Hypothalamus (tissue), 51 donors: ENCODE measurements at regions not wholly inside any gene's neighbourhood (a gene's known extent, or its start where the extent isn't known, plus 50 kb on each side); places are given as distances from the start of the nearest gene placed in this dataset.
A peak's percentile ranks its signal among the peaks of the same experiment; 100 is the strongest.
"Not testable (repeated sequence)": the region's sequence is repeated elsewhere in the genome, so short reads cannot be mapped to it uniquely, and the experiment has no call there.

Source experiments
- DNase-seq, 51 donors: peaks; one replicate each; lab custom pipeline; 2025; lab: John Stamatoyannopoulos, UW

DNA sequence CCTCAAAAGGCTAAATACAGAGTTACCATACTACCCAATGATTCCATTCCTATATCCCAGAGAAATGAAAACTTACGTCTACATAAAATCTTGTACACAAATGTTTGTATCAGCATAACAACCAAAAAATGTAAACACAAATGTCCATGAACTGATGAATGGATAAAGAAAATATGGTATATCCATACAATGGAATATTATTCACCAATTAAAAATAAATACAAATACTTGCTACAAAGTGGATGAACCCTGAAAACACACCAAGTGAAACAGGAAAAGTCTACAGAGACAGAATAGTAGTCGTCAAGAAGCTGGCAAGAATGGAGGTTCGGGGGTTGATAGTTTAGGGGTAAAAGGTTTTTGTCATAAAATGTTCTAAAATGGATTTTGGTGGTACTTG, 54.0 kb upstream of the ANKRD28 start:
- no peak for DNase-seq

DNA sequence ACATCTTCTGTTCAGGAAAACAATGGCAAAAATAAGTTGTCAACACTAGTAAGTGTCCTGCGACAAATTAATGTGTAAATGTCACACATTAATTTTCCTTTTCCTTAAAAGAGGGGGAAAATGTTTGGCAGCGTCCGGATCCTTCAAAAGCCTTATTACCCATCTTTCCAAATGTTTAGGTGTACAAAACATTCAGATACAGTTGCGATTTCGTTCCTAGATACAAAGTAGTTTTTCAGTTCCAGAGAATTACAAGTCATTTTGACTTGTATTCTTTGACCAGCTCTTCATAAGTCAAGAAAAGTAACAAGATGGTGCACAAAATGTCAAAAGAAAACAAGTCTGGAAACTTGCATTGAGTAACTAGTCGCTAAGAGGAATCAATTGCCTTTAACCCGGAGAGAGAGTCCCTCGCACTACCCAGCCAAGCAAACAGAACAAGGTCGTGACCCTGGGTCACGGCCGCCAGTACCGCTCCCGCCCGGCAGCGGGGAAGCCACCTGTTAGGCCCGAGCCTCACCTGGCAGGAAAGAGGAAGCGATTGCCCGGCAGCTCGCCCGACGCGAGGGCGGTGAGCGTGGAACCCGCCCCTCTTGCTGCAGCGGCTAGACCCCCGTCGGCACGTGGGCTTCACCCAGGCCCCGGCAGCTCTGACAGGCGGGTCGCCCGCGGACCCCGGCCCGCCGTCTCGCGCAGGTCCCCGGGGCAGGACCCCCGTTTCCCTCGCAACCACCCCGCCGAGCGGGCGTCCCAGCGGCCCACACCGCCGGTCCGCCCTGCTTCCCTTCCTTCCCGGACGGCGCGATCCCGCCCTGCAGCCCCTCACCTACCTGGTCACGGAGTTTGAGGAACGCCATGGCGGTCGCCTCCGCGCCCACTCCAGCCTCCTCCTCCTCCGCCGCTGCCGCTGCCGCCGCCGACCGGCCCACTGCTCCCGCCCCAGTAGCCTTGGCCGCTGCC, 61.0 kb upstream of the ANKRD28 start:
- DNase-seq: peak in 23 of 51 donors; percentile 2 to 55 (median 22)

DNA sequence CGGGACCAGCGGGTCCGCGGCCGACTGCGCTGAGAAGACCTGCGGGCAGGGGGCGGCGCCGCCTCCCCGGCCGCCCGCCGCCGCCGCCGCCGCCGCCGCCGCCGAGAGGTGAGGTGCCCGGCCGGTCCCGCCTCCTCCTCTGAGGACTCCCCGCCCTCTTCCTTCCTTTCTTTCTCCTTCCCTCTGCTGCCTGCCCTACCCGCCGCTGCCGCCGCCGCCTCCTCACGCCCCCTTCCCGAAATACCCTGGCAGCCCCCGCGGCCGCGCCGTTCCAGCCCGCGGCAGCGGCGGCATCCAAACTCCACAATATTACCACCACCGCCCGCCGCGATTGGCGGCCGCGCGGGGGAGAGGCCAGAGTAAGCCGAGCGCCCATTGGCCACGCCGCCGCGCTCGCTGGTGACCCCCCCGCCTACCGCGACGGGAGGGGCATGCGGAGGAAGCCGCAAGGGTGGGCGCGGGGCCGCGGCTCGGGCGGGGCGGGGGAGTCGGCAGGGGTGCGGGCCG, 61.8 kb upstream of the ANKRD28 start:
- peak; percentile 9 to 89 (median 75) for DNase-seq

DNA sequence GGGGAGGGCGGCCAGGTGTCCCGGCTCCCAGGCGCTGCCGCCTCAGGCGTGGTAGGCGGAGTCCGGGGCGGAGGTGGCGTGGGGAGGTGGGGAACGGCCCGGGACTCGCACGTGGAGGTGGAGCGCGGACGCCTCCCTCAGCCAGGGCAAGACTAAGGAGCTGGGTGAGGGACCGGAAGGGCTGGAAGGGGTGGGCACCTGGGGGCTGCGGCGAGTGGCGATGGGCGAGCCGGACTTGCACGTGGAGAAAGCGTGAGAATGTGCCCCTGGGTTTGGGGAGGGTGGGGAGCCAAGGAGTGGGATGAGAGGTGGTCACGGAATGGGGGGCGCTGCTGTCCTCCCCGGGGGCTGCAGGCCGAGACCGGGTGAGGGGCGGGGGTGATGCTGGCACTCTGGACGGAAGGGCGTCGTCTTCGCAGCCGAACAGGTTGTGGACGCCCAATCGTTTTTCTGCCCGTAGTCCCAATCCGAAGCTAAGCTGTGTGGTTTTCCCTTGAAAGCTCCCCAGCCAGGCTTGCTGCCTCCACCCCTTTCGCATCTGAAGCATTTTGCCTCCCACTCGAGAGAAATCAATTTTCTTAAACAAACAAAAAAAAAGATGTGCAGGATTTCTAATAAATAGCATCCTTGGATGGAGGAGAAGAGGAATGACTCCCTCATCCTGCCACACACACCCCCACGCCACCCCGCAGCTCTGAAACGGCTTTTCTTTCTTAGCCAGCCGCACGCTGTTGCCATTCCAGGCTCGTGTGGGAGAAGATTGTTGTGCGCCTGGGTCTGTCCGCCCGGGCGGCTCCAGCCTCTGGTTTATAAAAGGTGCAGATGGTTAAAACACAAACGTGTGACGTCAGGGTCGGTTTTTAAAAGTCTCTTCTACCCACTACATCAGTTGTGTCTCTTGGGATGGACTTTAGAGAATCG, 62.5 kb upstream of the ANKRD28 start:
- peak in 46 of 51 donors; percentile 3 to 84 (median 48) for DNase-seq

DNA sequence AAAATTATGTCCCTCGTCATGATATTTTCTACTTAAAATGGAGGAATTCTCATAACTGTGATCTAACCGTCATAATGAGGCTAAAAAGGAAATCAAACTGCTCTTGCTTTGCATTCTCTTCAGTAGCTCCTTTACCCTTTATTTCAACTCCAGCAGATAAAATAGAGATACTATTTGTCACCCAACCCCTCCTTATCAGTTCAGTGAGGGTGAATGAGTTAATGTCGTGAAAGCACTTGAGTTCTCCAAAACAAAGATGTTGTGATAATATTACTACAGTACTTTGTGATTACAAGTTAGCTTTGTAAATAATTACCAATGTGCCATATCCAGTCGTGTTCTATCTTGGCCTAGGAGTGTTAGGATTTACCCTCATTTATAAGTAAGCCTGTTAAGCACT, 63.4 kb upstream of the ANKRD28 start:
- no peak for DNase-seq

DNA sequence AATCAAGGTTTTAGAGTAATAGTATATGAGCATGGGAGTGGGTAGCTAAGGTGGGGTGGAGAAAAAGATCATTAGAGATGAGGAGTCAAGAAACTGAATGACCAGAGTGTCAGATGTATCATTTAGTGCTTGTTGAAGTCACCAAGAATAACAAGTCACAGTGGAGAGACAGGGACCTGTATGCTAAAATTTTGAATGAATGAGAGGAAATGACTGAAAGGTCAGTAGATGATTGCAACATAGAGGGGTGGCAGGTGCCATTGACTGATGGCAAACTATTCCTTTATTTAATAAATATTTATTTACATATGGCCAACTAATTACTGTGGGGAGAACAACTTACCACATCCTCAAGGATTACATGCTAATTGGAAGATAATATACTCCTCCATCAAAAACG, 75.0 kb upstream of the ANKRD28 start:
- DNase-seq: no peak

DNA sequence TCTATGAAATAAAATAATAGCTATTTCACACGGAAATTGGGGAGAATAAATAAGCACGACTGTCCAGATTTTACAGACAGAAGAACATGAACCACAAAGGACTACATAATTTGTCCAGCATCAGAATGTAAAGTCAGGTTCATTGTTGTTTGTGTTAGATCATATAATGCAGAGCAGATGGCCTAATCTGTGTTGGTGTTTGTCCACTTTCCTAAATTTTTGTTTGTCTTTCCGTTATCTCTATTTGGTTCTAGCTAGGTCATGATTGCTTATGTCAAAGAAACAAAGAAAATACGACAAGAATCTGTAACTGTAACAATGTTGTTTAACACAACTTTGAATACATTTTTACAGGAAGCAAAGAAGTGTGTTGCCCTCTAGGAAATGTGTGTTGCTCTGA, 75.6 kb upstream of the ANKRD28 start:
- no peak for DNase-seq

DNA sequence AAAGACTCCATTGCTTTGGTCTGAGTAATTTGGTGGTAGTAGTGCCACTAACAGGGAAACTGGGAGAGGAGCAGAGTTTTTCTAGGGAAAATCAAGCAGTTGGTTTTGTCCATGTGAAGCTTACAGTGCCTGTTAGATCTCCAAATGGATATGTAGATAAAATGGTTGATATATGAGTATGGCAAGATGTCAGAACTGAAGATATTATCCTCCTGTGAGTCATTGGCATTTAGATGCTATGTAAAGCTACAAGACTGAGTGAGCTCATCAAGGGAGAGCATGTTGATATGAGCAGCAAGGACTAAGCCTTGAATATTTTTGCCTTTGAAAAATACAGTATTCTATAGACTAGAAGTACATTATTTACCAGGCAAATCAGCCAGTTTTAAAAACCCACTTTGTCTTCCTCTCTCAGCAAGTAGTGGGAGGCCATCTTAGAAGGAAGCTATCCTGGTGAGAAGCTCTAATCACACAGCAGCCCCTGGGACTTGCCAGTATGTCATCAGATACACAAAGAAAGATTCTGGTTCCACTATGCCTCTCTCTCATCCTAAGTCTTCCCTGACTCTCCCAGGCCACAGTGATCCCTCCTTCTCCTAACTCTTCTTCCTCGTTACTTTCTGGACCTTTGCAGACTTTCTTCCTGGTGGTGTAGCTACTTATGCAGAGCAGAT, 77.4 kb upstream of the ANKRD28 start:
- DNase-seq: no peak

DNA sequence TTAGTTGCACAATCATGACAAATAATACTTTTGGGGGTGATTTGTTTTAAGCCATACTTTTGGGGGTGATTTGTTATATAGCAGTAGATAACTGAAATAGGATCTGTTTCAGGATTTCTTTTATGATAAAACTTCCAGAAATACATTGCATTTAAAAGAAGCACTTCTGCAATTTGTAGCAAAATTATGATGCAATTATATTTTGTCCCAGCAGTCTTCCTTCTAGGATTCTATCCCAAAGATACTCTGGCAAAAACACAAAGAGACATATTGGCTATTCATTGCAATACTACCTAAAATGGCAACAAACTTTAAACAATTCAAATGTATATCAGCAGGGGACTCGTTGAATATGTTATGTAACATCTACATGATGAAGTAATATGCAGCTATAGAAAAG, 78.9 kb upstream of the ANKRD28 start:
- no peak for DNase-seq

DNA sequence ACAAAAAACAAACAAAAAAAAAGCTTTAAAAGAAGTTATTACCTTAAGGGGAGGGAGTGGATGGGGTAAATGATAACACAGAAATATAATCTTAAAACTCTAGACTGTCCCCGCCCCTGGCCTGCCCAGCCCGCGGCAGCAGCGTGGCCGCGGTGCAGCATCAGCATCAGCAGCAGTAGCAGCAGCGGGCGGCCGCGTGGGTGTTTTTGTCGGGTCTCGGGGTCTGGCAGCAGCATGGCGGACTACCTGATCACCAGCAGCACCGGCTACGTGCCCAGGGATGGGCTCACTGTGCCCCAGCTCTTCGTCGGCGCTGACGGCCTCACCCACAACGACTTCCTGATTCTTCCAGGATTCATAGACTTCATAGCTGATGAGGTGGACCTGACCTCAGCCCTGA, 80.0 kb upstream of the ANKRD28 start:
- DNase-seq: no peak

DNA sequence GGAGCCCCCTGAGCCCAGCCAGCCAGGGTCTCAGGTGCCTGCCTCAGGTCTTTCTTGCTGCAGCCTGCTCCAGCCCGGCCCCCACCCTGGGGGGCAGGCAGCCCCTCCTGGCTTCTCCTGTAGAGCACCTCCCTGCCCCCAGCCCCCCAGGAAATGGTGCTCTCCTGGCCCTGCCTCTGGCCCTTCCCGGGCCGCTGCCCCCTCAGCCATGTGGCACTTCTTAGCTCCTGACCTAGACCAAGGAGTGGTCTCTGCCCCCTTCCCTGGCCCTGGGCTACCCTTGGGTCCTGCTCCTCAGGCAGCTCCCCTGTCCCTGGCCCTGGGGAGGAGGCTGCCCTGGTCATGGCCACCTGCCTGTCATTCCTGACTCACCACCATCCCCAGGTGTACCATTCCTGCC, 82.0 kb upstream of the ANKRD28 start:
- DNase-seq: not testable (repeated sequence)

DNA sequence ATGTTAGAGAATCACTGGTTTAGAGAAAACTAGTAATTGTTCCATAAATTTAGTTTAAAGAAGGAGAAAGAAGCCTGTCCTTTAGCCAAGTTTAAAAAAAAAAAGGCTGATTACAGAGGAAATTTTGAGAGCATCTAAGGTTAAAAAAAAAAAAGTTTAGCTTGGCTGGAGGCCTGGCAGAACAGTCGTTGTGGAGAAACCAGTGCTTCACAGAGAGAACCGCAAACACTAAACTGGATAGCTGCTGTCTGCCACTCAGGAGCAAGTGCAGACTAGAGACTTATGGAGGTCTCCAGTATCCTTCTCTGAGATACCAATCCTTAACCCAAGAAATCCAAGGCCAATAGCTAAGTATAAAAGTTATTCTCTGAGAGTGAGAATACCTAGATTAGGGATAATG, 84.8 kb upstream of the ANKRD28 start:
- no peak for DNase-seq

DNA sequence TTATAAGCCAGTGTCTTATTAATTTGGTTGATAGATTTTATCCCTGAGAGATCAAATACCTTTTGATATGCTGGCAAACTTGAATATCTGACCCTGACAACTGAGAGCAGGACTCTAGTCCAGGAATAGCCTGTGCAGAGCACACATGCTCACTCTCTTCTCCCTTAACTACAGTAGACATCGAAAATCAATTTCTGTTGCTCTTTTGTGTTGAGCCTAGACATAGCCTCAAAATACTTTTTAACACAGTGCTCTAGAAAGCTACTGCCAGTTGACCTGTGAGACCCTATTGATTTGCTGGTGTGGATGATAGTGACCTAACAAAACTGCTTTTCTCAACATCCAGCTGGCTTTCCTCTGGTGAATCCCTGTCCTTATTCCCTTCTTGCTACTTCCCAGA, 86.4 kb upstream of the ANKRD28 start:
- no peak for DNase-seq

DNA sequence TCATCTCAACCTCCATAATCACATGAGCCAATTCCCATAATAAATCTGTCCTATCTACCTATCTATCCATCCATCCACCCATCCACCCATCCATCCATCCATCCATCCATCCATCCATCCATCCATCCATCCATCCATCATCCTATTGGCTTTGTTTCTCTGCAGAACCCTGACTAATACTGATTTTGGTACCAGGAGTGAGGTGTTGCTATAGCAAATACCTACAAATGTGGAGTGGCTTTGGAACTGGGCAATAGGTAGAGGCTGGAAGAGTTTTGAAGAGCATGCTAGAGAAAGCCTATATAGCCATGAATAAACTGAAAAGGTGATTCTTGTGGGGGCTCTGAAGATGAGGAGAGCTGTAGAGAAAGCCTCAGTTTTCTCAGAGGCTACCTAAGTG, 88.7 kb upstream of the ANKRD28 start:
- DNase-seq: no peak

DNA sequence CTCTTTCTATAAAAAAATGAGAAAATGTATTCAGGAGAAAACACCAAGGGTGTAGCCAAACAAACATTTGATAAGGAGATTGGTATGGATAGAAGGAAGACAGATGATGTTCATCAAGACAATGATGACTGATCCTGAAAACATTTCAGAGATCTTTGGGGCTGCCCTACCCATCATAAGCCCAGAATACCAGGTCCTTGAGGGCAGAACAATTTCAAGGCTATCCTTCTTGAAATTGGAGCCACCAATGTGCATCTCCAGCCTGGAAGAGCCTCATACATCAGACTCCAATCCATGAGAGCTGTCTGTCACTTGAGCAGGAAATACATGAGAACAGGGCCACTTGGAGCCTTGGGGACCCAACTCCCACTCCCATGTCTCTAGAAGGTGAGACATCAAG, 89.5 kb upstream of the ANKRD28 start:
- DNase-seq: no peak

DNA sequence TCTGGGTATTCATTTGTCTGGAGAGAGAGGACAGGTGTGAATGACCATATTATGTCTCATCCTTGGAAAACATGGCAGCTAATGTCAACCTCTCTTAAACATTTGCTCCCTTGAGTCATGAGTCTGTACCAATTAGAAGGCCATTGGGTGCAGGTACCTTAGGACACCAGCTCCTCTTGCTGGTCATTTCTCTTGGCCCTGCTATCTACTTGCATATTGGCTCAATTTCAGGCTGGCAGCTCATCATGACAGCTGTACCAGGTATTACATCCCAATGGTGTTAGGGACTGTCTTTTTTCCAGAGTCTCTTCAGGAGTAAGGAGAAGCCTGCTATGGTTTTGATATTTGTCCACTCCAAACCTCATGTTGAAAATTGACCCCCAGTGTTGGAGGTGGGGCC, 92.2 kb upstream of the ANKRD28 start:
- DNase-seq: no peak

DNA sequence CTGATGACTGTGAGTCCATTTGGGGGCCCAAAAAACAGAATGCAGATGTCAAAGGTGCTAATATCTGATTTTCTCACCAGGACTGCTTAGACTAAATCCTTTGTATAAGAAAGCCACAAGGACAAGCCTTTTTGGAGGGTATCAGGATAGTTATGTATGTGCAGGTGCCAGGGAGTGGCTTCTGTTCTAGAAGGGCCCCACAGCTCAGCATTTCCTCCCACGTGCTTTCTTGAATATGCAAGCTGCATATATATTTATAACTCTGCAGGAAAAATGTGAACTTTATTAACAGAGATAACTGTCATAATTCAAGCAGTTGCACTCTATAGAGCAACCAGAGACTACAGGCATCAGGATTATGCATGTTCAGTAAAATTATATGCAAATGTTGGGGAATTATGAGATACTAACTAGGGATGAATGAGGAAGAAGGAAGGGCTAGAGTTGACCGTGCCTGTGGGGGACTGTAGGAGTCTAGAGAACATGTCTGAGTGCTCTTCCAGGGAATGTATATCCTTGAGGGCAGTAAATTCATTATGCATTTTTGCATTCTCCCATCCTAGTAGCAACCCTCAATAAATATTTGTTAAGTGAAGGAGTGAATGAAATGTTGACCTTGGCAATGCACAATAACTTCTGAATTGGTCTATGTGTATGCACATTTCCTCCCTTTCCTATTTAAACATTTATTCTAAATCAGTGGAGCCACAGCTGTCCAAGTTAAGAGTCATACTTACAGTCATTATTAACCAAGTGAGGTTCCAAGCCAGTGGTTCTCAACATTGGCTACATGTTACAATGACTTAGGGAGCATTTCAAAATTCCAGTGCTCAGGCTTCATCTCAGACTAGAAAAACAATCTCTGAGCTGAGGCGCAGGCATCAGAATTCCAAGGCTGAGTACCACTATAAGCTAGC, 94.8 kb upstream of the ANKRD28 start:
- DNase-seq: peak in 1 of 51 donors; percentile 40

DNA sequence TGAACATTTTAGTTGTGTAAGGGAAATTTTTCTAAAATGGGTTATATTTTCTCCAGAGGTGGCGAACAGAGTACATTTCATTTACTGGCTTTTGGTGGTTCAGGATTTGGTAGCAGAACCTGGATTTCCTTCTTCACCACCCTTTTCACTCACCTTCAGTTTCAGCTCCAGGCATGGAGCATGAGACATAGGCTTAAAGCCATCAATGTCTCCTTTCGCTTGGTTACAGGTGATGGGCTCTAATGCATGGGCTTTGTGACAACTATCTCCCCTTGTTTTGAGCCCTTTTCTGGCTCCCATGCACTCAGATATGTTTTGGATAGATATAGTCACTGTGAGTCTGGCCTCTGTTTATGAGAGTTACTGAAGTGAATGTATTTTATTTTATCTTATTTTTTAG, 96.6 kb upstream of the ANKRD28 start:
- no peak for DNase-seq

DNA sequence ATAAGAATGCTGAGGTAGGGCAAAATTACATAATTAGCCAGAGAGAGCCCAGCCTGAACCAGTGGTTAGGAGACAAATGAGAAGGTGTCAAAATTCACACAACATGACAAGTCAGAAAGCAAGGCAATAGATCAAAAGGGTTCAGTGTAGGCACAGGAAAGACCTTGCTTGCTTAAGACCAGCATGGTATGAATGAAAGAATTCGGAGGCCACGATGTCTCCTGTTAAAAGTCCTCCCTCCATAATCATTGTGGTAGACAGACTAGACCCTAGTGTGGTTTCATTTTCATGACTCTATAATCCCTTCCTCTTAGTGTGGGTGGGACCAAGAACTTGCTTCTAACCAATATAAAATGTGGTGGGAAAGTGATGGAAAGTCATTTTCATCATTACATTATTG, 98.7 kb upstream of the ANKRD28 start:
- DNase-seq: no peak

DNA sequence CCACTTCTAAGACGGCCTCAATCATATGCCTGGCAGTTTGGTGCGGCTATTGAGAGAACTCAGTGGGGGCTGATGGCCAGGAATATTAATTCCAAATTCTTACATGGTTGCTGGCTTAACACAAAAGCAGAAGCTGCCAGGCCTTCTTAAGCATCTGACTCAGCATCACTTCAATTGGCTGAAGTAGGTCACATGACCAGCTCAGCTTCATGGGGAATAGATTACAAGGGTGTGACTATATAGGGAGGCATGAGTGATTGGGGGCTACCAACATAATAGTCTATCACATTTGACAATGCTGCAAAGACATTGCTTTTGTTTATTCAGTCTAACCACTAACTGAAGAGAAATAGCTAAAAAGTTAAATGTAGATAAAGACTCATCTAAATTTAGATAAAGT, 101.6 kb upstream of the ANKRD28 start:
- DNase-seq: peak in 1 of 51 donors; percentile 5
